Hepatocyte (in vitro differentiated cells): ENCODE measurements at regions not wholly inside any gene's neighbourhood (a gene's known extent, or its start where the extent isn't known, plus 50 kb on each side); places are given as distances from the start of the nearest gene placed in this dataset.

Experiments used
- DNase-seq: peaks from one replicate; pipeline ENCODE4 v3.0.0-alpha.2; 2016; ENCODE audit warnings: low spot score
- H2AFZ ChIP-seq: fragments of 200-600 bp; sonication (generic); 2 replicates; pipeline ENCODE4 v1.6.0; 2016; ENCODE audit warnings: antibody characterized with exemption, mild to moderate bottlenecking
- H3K27ac ChIP-seq: fragments of 200-600 bp; sonication (generic); 2 replicates; pipeline ENCODE4 v1.5.1; 2016; ENCODE audit warnings: mild to moderate bottlenecking
- H3K27me3 ChIP-seq: fragments of 200-600 bp; sonication (generic); 2 replicates; pipeline ENCODE4 v1.6.1; 2016
- H3K36me3 ChIP-seq: fragments of 200-600 bp; sonication (generic); replicated peaks from 2 replicates; pipeline ENCODE4 v1.5.1; 2016; ENCODE audit warnings: low read depth; ENCODE audit not compliant: insufficient read depth
- H3K4me1 ChIP-seq: fragments of 200-600 bp; sonication (generic); 2 replicates; pipeline ENCODE4 v1.5.1; 2016; ENCODE audit warnings: mild to moderate bottlenecking, moderate library complexity; ENCODE audit not compliant: insufficient read depth
- H3K4me2 ChIP-seq: fragments of 200-600 bp; sonication (generic); 2 replicates; pipeline ENCODE4 v1.6.0; 2016
- H3K4me3 ChIP-seq: fragments of 200-600 bp; sonication (generic); 2 replicates; pipeline ENCODE4 v1.5.1; 2016; ENCODE audit warnings: mild to moderate bottlenecking
- H3K79me2 ChIP-seq: fragments of 200-600 bp; sonication (generic); 2 replicates; pipeline ENCODE4 v1.6.0; 2017; ENCODE audit warnings: mild to moderate bottlenecking
- H3K9me2 ChIP-seq: fragments of 200-600 bp; sonication (generic); replicated peaks from 2 replicates; pipeline ENCODE4 v1.6.0; 2017; ENCODE audit warnings: mild to moderate bottlenecking; ENCODE audit not compliant: insufficient read depth
- H3K9me3 ChIP-seq: fragments of 200-600 bp; sonication (generic); 2 replicates; pipeline ENCODE4 v1.5.1; 2016; ENCODE audit warnings: low read depth, mild to moderate bottlenecking
- H4K20me1 ChIP-seq: fragments of 200-600 bp; sonication (generic); 2 replicates; pipeline ENCODE4 v1.6.0; 2016; ENCODE audit warnings: mild to moderate bottlenecking; ENCODE audit not compliant: insufficient read depth, poor library complexity, severe bottlenecking
- EZH2 ChIP-seq: fragments of 200-600 bp; sonication (generic); IDR thresholded peaks from 2 replicates; pipeline ENCODE4 v1.6.1; 2016; ENCODE audit warnings: antibody characterized with exemption, mild to moderate bottlenecking, borderline replicate concordance
- EZH2phosphoT487 ChIP-seq: fragments of 200-600 bp; sonication (generic); IDR thresholded peaks from one replicate; pipeline ENCODE4 v1.6.1; 2018; ENCODE audit warnings: antibody characterized with exemption, mild to moderate bottlenecking, low read depth, moderate library complexity; ENCODE audit not compliant: unreplicated experiment, severe bottlenecking
- WGBS: methylation state at CpG from one replicate; pipeline ENCODE4 v1.1.6; 2016; ENCODE audit warnings: low lambda C conversion rate; ENCODE audit errors: missing lambda C conversion rate; 5-methylcytosine and 5-hydroxymethylcytosine counted together
- TF ChIP-seq, protein P1 (sequence below): fragments of 200-600 bp; sonication (generic); IDR thresholded peaks from 2 replicates; pipeline ENCODE4 v1.5.1; 2016; ENCODE audit warnings: antibody characterized with exemption, mild to moderate bottlenecking; ENCODE audit not compliant: poor library complexity

DNA sequence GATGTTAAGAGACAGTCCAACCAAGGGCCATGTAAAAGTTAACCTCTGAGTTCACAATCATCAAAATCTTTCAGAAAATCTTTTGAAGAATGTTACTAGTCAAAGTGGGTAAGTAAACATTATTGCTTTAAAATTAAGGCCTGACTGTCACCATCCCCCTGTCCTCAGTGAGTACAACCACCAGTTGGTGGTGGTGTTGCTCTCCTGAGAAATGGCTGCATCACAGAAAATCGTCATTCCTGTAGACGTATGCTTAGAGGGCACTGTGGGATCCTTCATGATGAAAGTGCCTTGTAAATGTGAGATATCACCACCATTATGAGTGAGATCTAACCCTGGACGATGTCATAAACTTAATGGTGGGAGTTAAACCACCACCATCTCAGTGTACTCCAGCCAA is 451.2 kb downstream of the RPS29 start:
- Histone ChIP-seq H3K9me2 (no peaks in the 10 kb centered on the region), H4K20me1 (no peaks in the 10 kb centered on the region), H3K27ac (no peak overlapping the region), H2AFZ (no peak overlapping the region), H3K4me1 (no peaks in the 10 kb centered on the region), H3K4me2 (no peak overlapping the region), H3K27me3 (no peaks in the 10 kb centered on the region), H3K79me2 (no peaks in the 10 kb centered on the region), H3K9me3 (no peaks in the 10 kb centered on the region), H3K4me3 (no peak overlapping the region), H3K36me3 (no peaks in the 10 kb centered on the region)
- 32% methylated on average over 3 of the region's 3 CpGs for WGBS
- no peak for TF ChIP-seq EZH2phosphoT487
- TF ChIP-seq, protein P1, sequence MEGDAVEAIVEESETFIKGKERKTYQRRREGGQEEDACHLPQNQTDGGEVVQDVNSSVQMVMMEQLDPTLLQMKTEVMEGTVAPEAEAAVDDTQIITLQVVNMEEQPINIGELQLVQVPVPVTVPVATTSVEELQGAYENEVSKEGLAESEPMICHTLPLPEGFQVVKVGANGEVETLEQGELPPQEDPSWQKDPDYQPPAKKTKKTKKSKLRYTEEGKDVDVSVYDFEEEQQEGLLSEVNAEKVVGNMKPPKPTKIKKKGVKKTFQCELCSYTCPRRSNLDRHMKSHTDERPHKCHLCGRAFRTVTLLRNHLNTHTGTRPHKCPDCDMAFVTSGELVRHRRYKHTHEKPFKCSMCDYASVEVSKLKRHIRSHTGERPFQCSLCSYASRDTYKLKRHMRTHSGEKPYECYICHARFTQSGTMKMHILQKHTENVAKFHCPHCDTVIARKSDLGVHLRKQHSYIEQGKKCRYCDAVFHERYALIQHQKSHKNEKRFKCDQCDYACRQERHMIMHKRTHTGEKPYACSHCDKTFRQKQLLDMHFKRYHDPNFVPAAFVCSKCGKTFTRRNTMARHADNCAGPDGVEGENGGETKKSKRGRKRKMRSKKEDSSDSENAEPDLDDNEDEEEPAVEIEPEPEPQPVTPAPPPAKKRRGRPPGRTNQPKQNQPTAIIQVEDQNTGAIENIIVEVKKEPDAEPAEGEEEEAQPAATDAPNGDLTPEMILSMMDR, result peak; percentile 6
- no peak for DNase-seq

DNA sequence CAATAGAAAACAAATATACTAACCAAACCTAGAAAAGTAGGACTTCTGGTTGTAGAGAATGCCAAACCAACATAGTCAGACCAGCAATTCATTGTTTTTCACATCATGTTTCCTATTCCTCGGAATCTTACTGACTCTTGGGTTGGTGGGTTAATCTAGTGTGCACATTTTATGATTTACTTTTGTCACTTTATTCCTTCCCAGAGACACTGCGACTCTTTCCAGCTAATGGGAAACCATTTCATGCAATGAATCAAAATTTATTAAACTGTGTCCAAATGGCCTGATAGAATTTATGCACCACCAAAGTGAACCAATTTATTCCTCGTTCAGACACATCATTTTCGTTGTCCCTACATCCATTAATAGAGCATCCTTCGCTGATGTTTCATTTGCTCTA is 464.9 kb downstream of the RPS29 start:
- H3K27ac ChIP-seq, result no peak overlapping the region
- no peaks in the 10 kb centered on the region for H4K20me1 ChIP-seq
- H3K36me3 ChIP-seq, result no peaks in the 10 kb centered on the region
- TF ChIP-seq, protein P1, result no peak
- no peak for TF ChIP-seq EZH2phosphoT487
- no peak for TF ChIP-seq EZH2
- H3K9me3 ChIP-seq, result no peaks in the 10 kb centered on the region
- H2AFZ ChIP-seq, result no peak overlapping the region
- no peaks in the 10 kb centered on the region for H3K4me1 ChIP-seq
- H3K79me2 ChIP-seq, result no peaks in the 10 kb centered on the region
- no peaks in the 10 kb centered on the region for H3K9me2 ChIP-seq
- no peak overlapping the region for H3K4me2 ChIP-seq
- 95% methylated on average over 5 of the region's 5 CpGs for WGBS
- no peak for DNase-seq
- H3K27me3 ChIP-seq, result no peaks in the 10 kb centered on the region
- H3K4me3 ChIP-seq, result no peak overlapping the region

DNA sequence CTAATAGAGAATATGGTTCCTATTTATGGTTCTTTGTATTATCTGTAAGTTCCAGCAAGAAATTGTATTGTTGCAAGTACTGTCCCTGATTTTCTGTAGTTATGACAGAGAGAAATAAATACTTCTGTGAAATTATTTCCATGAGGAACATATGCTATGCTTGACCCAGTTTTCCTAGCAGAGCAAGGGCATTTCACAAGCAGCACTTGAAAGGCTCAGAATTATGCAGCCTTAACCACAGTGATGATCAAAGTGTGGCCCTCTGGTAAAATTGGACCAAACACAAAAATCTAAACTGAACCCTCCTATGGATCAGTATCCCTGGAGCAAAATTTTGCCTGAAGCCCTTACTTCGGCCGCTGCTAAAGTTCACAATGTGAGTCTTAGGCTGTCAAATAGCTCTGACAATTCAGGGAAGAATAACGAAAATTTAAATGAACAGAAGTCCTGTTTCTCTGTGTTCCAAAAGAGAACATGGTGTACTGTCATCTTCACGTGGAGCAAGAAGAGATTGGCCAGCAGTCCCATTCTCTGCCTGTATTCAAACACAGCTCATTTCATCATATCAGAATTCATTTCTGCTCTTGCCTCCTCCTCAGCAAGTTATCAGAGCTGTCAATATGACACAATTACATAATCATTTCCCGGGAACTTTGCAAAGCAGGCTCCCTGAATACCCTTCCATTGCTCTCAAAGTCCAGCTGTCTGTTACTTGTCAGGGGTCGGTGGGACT is 471.9 kb downstream of the RPS29 start:
- no peaks in the 10 kb centered on the region for H3K9me2 ChIP-seq
- H3K27me3 ChIP-seq, result no peaks in the 10 kb centered on the region
- H3K4me2 ChIP-seq, result no peak overlapping the region

More for the DNA sequence above, 471.9 kb downstream of the RPS29 start:
- Histone ChIP-seq H3K27ac (peak overlapping the region; percentile 20), H3K79me2 (no peaks in the 10 kb centered on the region), H3K4me3 (no peak overlapping the region), H3K9me3 (no peaks in the 10 kb centered on the region), H3K36me3 (no peaks in the 10 kb centered on the region), H3K4me1 (no peaks in the 10 kb centered on the region), H2AFZ (no peak overlapping the region), H4K20me1 (no peaks in the 10 kb centered on the region)
- no peak for DNase-seq
- TF ChIP-seq EZH2phosphoT487, result no peak
- TF ChIP-seq, protein P1, result no peak
- TF ChIP-seq EZH2, result no peak
- WGBS, result 71% methylated on average over 6 of the region's 6 CpGs
